Astrocyte (in vitro differentiated cells and primary cell): ENCODE measurements at regions not wholly inside any gene's neighbourhood (a gene's known extent, or its start where the extent isn't known, plus 50 kb on each side); places are given as distances from the start of the nearest gene placed in this dataset.
"Not testable (repeated sequence)": the region's sequence is repeated elsewhere in the genome, so short reads cannot be mapped to it uniquely, and the experiment has no call there.

Source experiments
- EZH2 ChIP-seq: IDR thresholded peaks from 2 replicates; pipeline ENCODE4 v1.6.1; 2012; ENCODE audit warnings: mild to moderate bottlenecking, low read length, inconsistent platforms; ENCODE audit not compliant: insufficient read depth
- TF ChIP-seq, protein P1 (sequence below): IDR thresholded peaks from 2 replicates; pipeline ENCODE4 v1.5.1; 2011; ENCODE audit warnings: low read depth, mild to moderate bottlenecking, inconsistent platforms, low read length, moderate library complexity; ENCODE audit not compliant: insufficient read depth

DNA sequence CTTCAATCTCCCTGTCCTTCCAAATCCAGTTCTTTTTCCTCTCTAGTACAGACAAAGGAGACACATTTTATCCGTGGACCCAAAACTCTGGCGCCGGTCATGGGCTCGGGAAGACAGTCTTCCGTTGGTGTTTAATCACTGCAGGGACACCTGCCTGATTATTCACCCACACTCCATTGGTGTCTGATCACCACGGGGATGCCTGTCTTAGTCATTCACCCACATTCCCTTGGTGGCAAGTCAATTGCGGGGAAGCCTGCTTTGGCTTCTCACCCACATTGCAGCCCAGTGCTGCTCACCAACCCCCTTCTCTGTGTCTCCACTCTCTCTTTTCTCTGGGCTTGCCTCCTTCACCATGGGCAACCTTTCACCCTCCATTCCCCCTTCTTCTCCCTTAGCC, 266.7 kb upstream of the REG3G start:
- TF ChIP-seq, protein P1, sequence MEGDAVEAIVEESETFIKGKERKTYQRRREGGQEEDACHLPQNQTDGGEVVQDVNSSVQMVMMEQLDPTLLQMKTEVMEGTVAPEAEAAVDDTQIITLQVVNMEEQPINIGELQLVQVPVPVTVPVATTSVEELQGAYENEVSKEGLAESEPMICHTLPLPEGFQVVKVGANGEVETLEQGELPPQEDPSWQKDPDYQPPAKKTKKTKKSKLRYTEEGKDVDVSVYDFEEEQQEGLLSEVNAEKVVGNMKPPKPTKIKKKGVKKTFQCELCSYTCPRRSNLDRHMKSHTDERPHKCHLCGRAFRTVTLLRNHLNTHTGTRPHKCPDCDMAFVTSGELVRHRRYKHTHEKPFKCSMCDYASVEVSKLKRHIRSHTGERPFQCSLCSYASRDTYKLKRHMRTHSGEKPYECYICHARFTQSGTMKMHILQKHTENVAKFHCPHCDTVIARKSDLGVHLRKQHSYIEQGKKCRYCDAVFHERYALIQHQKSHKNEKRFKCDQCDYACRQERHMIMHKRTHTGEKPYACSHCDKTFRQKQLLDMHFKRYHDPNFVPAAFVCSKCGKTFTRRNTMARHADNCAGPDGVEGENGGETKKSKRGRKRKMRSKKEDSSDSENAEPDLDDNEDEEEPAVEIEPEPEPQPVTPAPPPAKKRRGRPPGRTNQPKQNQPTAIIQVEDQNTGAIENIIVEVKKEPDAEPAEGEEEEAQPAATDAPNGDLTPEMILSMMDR, result not testable (repeated sequence)
- TF ChIP-seq EZH2, result not testable (repeated sequence)
